Kidney glomerular epithelial cell (primary cell): ENCODE measurements at regions not wholly inside any gene's neighbourhood (a gene's known extent, or its start where the extent isn't known, plus 50 kb on each side); places are given as distances from the start of the nearest gene placed in this dataset.
"Not testable (repeated sequence)": the region's sequence is repeated elsewhere in the genome, so short reads cannot be mapped to it uniquely, and the experiment has no call there.

Experiments used
- DNase-seq: peaks from one replicate; lab custom pipeline; 2025; lab: John Stamatoyannopoulos, UW

DNA sequence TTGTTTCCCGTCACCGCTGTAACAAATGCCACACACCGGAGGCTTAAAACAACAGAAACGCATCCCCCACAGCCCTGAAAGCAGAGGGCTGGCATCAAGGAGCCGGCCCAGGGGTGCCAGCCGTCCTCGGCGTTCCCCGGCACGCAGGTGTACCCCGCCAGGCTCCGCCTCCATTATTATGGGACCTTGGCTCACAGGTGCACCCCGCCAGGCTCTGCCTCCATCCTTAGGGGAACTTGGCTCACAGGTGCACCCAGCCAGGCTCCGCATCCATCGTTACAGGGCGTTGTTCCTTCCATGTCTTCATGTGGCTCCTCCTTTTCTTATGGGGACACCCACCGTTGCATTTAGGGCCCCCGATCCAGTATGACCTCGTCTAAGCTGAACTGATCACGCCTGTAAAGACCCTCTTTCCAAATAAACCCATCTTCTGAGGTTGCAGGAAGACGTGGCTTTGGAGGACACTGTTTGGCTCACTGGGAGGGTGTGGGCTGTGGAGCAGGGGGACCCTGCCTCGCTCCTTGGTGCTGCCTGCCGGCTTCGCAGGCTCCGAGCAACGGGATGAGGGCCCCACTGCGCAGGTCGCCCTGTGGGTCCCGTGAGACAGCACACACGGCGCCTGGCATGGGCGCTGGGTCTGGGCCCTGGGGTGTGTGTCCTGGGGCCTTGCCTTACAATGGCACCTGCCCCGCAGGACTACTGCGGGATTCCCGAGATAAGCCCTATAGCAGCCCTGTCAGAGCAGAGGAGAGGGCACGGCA lies 154.9 kb upstream of the ZNF469 start:
- DNase-seq = not testable (repeated sequence)

DNA sequence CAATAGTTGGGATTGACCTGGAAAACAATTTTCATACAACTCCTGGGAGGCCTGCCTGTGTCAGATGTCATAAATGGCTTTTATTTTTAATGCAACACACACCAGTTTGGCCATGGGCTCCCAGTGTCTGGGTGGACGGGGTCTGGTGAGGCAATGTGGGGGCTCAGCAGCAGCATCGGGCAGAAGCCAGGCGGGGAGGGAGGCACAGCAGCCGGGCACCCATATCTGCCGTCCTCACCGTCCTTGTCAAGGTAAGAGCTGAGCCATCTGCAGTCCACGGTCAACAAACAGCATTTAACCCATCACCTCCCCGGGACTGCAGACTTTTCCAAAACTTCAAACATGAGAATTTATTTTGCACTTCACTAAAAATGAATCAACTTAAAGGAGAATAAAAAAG lies 154.0 kb upstream of the ZNF469 start:
- DNase-seq = not testable (repeated sequence)

DNA sequence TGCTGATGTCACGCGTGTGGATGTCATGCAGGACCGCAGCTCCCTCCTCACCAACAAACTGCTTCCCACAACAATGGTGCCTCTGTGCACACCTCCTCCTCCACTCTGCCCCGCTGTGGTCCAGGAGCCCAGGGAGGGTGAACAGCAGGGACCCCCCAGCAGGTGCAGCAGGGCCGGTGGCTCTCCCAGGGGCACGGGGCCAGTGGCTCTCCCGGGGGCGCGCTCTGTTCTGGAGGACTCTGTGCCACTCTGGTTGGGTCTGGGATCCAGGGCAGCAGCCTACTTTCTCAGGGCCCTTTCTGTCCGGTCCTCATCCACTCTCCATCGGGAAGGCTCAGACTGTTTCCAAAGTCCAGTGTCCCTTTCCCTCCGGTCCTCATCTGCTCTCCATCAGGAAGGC lies 153.0 kb upstream of the ZNF469 start:
- not testable (repeated sequence) for DNase-seq

DNA sequence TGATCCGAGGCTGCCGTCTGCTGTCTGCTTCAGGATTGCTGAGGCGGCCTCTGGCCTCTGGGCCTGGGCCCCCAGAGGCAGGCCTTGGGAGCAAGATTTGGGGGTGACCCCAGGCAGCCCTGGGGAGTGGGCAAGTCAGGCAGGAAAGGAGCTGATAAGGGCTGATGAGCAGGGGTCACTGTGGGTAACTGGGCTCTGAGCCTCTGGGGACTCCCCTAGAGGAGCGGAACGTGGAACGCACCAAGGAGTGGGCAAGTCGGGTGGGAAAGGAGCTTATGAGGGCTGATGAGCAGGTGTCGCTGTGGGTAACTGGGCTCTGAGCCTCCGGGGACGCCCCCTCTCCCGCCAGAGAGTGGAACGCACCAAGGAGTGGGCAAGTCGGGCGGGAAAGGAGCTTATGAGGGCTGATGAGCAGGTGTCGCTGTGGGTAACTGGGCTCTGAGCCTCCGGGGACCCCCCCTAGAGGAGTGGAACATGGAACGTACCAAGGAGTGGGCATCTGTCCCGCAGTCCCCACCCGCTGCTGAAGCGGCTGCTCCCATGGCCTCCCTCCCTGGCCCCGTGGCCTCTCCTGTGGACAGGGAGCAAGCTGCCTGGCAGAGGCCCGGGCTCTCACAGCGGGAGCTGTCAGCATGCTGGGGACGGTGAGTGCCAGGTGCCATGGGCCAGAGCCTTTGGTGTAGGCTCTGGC lies 152.3 kb upstream of the ZNF469 start:
- not testable (repeated sequence) for DNase-seq

DNA sequence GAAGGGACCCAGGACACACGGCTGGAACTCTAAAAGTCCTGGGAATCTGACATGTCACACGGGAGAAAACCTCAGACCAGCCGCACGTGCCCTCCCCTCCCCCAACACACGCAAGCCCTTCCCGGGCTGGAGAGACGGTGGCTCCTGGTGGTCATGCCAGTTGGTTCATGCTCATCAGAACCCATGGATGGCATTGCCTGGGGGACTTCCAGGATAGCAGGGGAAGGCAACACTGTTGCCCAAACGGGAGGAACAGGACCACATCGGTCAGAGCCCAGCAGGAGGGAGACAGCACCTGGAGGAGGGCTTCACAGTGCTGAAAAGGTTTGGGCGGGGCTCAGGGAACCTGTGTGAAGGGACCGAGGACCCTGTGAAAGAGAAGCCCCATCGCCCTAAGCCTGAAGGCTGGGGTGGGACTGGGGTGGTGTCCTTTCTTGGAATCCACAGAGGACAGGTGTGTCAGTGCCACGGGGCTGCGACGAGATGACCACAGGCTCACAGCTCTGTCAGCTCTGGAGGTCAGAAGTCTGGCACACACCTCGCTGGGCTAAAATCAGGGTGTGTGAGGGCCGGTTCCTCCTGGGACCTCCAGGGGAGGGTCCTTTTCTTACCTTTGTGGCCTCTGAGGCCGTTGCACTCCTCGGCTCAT lies 151.7 kb upstream of the ZNF469 start:
- DNase-seq = not testable (repeated sequence)

DNA sequence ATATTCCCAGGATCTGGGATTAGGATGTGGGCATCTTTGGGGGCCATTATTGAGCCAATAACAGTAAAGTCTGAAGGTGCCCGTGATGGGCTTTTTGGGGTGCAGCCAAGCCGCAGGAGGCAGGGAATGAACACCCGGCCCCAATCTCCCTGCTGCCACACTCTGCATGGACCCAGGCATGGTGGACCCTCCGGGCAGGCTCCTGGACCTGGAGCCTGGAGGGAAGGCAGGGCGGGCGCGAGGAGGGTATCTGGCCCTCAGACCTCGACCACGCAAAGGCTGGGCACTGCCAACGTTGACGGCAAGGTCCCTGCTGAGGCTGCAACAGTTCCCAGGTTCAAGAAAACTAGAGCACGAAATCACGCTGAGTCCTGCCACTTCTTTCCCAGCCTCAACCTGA lies 150.9 kb upstream of the ZNF469 start:
- not testable (repeated sequence) for DNase-seq

DNA sequence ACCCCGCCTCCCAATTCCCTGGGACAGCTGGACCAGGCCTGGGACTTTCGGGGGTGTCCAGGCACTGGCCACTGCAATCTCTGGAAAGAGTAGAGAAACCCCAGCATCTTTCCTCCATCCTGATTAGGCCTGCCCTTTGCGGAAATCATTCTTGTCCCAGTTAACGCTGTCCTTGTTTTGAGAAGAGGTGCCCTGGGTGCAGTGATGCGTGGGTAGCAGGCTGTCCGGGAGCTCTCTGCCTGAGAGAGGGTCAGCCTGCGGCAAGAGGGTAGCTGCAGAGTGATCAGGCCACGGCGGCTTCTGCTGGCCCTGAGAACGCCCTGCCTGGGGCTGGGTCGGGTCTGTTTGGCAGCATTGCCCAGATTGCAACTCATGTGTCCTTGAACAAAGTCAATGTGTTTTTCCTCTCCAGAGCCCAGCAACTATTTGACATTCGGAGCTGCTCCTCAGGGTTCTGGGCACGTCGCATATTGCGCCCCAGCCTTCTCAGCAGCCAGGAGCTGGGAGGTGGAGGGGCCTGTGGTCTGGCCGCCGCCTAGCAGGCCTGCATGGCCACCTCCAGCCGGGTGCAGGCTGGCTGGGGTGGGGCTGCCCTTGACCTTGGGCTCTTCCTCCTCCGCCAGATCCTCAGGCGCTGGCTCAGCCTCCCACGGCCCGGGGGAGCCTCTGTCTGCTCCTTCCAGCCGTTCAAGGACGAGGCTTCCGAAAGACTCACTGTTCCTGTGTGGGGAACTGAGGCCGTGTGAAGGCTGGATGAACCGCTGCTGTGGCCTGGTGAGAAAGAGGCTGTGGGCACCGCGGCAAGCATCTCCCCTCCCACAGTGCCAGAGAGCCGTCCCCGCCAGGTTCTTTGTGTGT lies 150.1 kb upstream of the ZNF469 start:
- DNase-seq = not testable (repeated sequence)

DNA sequence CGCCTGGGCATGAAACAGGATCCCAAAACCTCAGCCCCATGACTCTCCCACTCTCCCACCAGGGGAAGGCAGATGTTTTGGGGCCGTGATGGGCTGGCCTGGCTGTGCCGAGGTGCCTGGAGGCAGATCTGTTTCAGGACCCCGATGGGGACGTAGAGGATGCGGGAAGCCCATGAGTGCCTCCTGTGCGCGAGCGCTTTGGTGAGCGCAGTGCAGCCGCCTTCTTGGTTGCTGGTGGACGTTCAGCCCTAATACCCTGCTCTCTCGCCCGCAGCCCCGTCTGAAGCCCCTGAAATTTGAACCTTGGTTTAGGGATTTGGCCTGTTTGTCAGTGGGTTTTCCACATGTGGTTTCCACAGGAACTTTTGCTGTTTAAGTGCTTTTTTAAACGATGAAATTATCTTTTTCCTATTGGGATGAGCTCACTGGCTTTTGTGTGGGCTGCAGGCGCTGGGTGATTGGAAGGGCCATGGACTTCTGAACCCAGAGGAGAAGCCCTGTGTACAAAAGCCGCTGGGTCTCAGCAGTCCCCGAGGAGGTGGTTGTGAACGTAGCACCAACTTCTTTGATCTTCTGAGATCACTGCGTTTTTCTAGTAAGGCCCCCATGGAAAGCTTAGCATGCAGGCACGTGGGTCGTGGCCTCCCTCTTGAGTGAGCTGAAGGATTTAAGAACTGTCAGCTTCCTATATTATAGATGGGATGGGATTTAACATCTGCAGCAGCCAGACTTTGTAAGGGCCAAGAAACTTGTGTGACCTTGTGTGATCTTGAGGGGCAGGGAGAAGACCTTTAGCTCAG lies 148.9 kb upstream of the ZNF469 start:
- not testable (repeated sequence) for DNase-seq

DNA sequence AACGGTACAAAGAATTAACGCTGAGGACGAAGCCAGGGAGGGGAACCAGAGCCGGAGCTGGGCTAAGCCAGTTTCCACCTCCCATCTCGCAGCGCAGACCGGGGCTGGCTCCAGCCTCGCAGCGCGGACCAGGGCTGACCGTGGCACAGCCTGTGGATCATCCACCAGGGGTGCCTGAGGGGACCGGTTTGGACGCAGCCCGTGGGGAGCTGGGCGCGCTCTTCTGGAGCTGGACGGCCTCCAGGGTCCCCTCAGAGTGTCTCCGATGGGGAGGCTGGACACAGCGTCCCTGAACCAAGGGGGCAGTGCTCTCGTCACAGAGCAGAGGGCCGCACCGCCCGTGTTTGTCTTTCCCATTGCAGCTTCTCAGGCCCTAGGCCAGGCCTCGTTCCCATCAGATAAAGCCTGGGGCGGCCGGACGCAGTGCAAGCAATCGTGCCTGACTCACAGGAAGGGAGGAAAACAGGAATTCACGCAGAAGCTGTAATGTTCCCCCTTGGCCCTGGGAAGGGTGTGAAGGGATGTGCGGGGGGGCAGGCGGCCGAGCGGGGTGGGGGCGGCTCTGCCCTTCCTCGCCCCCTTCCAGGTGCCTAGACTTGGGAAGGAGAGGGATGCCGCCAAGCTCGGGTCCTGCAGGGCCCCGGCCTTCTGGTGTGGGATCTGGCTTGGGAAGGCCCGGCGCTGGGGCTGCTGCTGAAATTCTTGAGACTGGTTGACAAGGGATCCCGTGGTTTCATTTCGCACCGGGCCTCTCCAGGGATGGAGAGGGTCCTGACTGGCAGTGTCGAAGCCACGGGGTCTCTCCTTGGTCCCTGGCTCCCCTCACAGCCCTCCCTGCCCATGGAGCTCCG lies 148.1 kb upstream of the ZNF469 start:
- DNase-seq = not testable (repeated sequence)

DNA sequence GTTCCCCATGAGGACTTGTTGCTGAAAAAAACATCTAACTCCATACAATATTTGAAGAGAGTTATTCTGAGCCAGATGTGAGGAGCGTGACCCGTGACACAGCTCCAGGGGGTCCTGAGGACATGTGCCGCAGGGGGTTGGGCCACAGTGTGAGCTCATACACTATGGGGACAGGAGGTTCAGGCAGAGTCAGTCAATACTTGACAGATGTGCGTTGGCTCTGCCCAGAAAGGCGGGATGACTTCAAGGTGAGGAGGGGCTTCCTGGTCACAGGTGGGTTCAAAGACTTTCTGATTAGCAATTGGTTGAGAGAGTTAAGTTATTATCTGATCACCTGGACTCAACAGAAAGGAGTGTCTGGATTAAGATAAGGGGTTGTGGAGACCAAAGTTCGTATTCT lies 147.1 kb upstream of the ZNF469 start:
- not testable (repeated sequence) for DNase-seq

DNA sequence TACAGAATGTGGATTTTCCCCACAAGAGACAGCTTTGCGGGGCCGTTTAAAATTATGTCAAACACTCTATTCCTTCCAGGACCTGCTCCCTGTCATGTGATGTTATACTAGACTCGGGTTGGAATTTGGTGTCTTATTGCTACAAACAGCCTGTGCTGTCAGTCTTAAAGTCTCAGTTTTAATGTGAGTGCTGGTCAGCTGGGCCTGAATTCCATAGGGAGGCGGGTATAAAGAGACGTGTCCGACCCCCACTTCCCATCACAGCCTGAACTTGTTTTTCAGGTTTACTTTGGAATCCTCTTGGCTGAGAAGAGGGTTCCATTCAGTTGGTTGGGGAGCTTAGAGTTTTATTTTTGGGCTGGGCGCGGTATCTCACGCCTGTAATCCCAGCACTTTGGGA lies 146.5 kb upstream of the ZNF469 start:
- not testable (repeated sequence) for DNase-seq

DNA sequence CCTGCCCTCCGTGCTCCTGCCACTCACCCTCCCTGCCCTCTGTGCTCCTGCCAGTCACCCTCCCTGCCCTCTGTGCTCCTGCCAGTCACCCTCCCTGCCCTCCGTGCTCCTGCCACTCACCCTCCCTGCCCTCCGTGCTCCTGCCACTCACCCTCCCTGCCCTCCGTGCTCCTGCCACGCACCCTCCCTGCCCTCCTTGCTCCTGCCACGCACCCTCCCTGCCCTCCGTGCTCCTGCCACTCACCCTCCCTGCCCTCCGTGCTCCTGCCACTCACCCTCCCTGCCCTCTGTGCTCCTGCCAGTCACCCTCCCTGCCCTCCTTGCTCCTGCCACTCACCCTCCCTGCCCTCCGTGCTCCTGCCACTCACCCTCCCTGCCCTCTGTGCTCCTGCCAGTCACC lies 145.4 kb upstream of the ZNF469 start:
- not testable (repeated sequence) for DNase-seq

DNA sequence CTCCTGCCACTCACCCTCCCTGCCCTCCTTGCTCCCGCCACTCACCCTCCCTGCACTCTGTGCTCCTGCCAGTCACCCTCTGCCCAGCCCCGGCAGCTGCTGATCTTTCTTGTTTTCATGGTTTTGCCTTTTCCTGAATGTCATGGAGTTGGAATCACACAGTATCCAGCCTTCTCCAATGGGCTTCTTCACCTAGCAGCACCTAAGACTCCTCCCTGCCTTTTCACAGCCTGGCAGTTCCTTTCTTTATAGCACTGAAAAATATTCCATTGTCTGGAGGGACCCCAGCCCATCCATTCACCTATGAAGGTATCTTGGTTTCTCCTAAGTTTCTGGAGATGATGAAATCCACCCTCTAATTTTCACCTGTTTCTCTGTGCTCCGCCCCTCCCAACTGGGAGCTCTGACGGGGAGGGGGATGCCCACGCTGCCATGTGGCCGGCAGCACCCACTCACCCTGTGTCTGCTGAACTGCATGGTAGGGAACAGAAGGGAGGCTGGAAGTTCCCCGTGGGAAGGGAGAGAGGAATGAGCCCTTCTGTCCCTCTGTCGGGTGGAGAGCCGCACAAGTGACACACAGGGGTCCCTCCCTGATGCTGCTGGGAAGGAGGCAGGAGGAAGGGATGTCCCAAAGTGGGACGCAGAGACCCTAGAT lies 144.9 kb upstream of the ZNF469 start:
- not testable (repeated sequence) for DNase-seq

DNA sequence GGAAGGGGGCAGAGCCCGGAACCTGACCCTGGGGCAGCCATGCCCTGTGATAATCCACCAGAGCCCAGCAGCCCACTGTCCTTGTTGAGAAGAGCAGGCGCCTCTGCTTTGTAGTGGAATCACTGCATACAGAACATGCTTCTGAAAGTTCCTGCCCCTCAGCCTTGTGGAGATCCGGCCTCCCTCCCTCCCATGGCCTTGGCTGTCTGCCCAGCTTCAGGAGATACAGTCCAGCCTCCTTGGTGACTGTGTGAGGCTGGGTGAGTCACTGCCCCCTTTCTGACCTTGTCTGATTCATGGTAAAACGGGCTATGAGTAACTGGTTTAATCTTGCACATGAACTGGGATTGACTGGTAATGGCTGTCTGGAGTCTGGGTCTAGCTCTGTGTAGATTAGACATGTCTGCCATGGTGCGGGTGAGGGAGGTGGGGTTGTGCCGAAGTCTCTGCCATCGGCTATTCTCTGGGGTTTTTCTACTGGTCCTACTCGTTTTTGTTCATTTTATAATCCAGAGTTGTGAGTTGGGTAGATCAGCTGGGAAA lies 144.0 kb upstream of the ZNF469 start:
- DNase-seq = peak; percentile 84

DNA sequence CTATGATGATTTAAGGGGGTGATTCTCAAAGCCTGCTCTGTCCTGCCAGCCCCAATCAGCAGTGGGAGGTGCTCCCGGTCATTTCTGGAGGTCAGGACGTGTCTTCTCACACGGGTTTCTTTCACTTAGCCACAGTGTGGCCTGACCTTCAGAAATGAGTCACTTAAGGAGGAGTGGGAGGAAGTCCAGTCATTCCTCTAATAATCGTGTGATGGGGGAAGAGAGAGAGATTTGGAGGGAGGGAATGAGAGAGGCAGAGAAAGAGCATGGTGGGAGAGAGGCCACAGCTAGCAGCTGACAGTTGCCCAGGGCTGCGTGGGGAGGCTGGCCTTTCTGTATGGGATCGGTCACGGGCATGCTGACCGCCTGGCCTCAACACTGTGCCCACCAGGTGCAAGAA lies 142.6 kb upstream of the ZNF469 start:
- DNase-seq = peak; percentile 78

DNA sequence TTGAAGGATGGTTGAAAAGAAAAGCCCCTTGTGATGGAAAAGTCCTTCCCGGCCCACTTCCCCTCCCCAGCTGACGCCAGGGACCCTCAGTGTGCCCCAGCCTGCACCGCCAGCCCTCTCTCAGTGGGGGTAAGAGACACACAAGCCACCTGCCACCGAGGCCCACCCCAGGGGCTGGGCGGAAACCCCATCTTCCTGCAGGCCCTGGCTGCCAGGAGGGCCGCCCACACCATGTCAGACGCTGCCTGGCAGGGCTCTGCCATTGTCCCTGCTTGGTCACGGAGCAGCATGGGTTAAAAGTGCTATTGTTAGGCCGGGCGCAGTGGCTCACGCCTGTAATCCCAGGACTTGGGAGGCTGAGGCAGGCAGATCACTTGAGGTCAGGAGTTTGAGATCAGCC lies 142.0 kb upstream of the ZNF469 start:
- not testable (repeated sequence) for DNase-seq

DNA sequence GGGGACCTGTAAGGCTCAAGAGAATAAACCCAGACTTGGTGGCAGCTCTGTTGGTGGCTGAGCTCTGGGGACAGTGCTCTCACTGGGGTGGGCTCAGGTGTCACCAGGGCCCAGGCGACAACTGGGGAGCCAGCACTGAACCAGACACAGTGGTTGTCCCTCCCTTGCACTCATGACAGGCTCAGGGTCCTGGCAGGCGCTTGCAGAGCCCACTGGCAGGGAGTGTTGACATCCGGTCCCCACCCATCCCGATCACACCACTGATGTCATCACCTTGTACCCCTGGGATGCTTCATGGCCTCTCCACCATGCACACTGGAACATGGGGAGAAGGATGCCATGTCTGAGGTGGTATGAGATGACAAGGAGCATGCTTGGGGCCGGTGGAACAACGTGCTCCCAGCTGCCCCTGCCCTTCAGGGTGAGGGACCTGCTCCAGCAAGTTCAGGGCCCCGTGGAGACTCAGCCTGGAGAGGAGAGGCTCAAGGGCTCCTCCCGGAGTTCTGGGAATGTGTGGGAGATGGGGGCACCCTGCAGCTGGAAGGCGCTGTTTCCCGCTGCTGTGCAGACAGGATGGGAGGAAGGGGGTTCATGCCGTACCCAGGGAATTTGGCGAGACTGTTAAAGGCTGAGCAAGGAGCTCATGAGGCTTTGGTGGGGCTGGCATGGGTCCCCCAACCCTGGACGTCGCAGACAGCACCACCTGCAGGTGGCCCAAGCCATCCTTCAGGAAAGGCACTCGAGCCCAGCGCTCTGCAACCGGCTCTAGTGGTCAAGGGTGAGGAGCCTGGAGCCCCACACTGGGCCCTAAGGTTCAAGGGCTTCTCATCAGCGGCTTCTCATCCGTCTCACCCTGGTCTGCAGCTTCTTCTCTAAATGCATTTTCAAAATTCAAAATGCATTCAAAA lies 141.1 kb upstream of the ZNF469 start:
- DNase-seq = not testable (repeated sequence)
